IMR-90 (cell line): ENCODE measurements at regions not wholly inside any gene's neighbourhood (a gene's known extent, or its start where the extent isn't known, plus 50 kb on each side); places are given as distances from the start of the nearest gene placed in this dataset.

Experiments used
- ATAC-seq: fragments of 200-7000 bp; cut with Tn5 transposase; 2 replicates; pipeline ENCODE4 v1.9.1; 2020; ENCODE audit warnings: low read depth, mild to moderate bottlenecking, moderate library complexity
- BruUV-seq: library from RNA; stranded (reverse); fragments of 400-500 nt; replicated peaks from 2 replicates; lab custom pipeline; 2021; lab: Mats Ljungman, UMichigan
- CTCF ChIA-PET: fragments of 300-600 bp; formaldehyde crosslinking; extraction: SDS; loops from one replicate; lab custom pipeline; 2021; ENCODE audit warnings: antibody characterized with exemption; lab: Yijun Ruan, JAX
- POLR2A ChIA-PET: fragments of 300-600 bp; sonication (Branson Sonifier 250); formaldehyde crosslinking; loops from one replicate; lab custom pipeline; 2022; ENCODE audit warnings: antibody characterized with exemption; ENCODE audit not compliant: unreplicated experiment; lab: Charles Lee
- DNase-seq: peaks from one replicate; pipeline ENCODE4 v3.0.0; 2013
- H2AFZ ChIP-seq: replicated peaks from 2 replicates; pipeline ENCODE3; 2013; ENCODE audit warnings: low read length, mild to moderate bottlenecking; ENCODE audit not compliant: poor library complexity
- H2AK5ac ChIP-seq: 2 replicates; pipeline ENCODE4 v1.6.1; 2013; ENCODE audit warnings: low read depth, low read length, inconsistent platforms
- H2AK9ac ChIP-seq: replicated peaks from 2 replicates; pipeline ENCODE3; 2013; ENCODE audit warnings: mild to moderate bottlenecking, low read depth, low read length, moderate library complexity; ENCODE audit not compliant: poor library complexity
- H2BK120ac ChIP-seq: 2 replicates; pipeline ENCODE4 v1.6.1; 2013; ENCODE audit warnings: low read depth, low read length, inconsistent platforms
- H2BK15ac ChIP-seq: 3 replicates; pipeline ENCODE4 v1.6.1; 2013; ENCODE audit warnings: low read depth, low read length, inconsistent platforms
- H2BK20ac ChIP-seq: 2 replicates; pipeline ENCODE4 v1.6.1; 2013; ENCODE audit warnings: low read depth, mild to moderate bottlenecking, inconsistent platforms, low read length, moderate library complexity
- H2BK5ac ChIP-seq: 2 replicates; pipeline ENCODE4 v1.6.1; 2013; ENCODE audit warnings: mild to moderate bottlenecking, low read depth, low read length, inconsistent platforms; ENCODE audit not compliant: poor library complexity, severe bottlenecking
- H3K14ac ChIP-seq: replicated peaks from 2 replicates; pipeline ENCODE4 v1.6.1; 2013; ENCODE audit warnings: low read depth, low read length, inconsistent platforms
- H3K18ac ChIP-seq: 2 replicates; pipeline ENCODE4 v1.6.1; 2013; ENCODE audit warnings: low read depth, low read length, control low read depth
- H3K23ac ChIP-seq: 2 replicates; pipeline ENCODE4 v1.6.1; 2013; ENCODE audit warnings: low read depth, low read length, inconsistent platforms
- H3K27ac ChIP-seq: 2 replicates; pipeline ENCODE4 v1.5.1; 2013; ENCODE audit warnings: mild to moderate bottlenecking, control low read depth, low read length; ENCODE audit not compliant: insufficient read depth
- H3K27me3 ChIP-seq: 2 replicates; pipeline ENCODE4 v1.6.1; 2013; ENCODE audit warnings: low read length; ENCODE audit not compliant: control insufficient read depth, insufficient read depth
- H3K36me3 ChIP-seq: 2 replicates; pipeline ENCODE4 v1.6.1; 2013; ENCODE audit warnings: low read length, mixed read lengths; ENCODE audit not compliant: control insufficient read depth, insufficient read depth
- H3K4ac ChIP-seq: 2 replicates; pipeline ENCODE4 v1.6.1; 2013; ENCODE audit warnings: low read depth, low read length, inconsistent platforms
- H3K4me1 ChIP-seq: 2 replicates; pipeline ENCODE4 v1.6.1; 2013; ENCODE audit warnings: low read length, mixed read lengths; ENCODE audit not compliant: control insufficient read depth, insufficient read depth
- H3K4me2 ChIP-seq: 2 replicates; pipeline ENCODE4 v1.6.1; 2013; ENCODE audit warnings: low read depth, mild to moderate bottlenecking, control low read depth, low read length, moderate library complexity
- H3K4me3 ChIP-seq: 2 replicates; pipeline ENCODE4 v1.5.1; 2013; ENCODE audit warnings: low read depth, mild to moderate bottlenecking, control low read depth, low read length, moderate library complexity; ENCODE audit not compliant: insufficient read depth
- H3K56ac ChIP-seq: 2 replicates; pipeline ENCODE4 v1.6.1; 2013; ENCODE audit warnings: low read length, inconsistent platforms; ENCODE audit not compliant: insufficient read depth; ENCODE audit errors: extremely low read depth
- H3K79me1 ChIP-seq, 2 experiments: 2 replicates each; pipeline ENCODE4 v1.6.1; 2013; ENCODE audit warnings: low read length in 2 of 2, inconsistent platforms in 1 of 2, low read depth in 1 of 2
- H3K9ac ChIP-seq: 2 replicates; pipeline ENCODE4 v1.6.1; 2013; ENCODE audit warnings: low read depth, low read length, control low read depth
- H3K9me1 ChIP-seq: 2 replicates; pipeline ENCODE4 v1.6.1; 2013; ENCODE audit warnings: low read length, inconsistent platforms; ENCODE audit not compliant: insufficient read depth
- H3K9me3 ChIP-seq: 2 replicates; pipeline ENCODE4 v1.6.1; 2013; ENCODE audit warnings: low read length; ENCODE audit not compliant: control insufficient read depth, insufficient read depth
- H4K20me1 ChIP-seq: 2 replicates; pipeline ENCODE4 v1.6.1; 2013; ENCODE audit warnings: low read length, inconsistent platforms; ENCODE audit not compliant: insufficient read depth
- H4K5ac ChIP-seq: 2 replicates; pipeline ENCODE4 v1.6.1; 2013; ENCODE audit warnings: mild to moderate bottlenecking, low read depth, low read length, control low read depth
- H4K8ac ChIP-seq, 2 experiments: 2 replicates each; pipeline ENCODE4 v1.6.1; 2013; ENCODE audit warnings: low read depth in 2 of 2, low read length in 2 of 2, control low read depth in 1 of 2, inconsistent platforms in 1 of 2
- H4K91ac ChIP-seq: 2 replicates; pipeline ENCODE4 v1.6.1; 2013; ENCODE audit warnings: low read depth, low read length, inconsistent platforms; ENCODE audit not compliant: insufficient read depth
- CHD1 ChIP-seq: IDR thresholded peaks from 2 replicates; pipeline ENCODE4 v1.6.1; 2012; ENCODE audit warnings: low read depth, low read length, improper control_type of control experiment
- MAZ ChIP-seq: IDR thresholded peaks from 2 replicates; pipeline ENCODE4 v1.6.1; 2012; ENCODE audit warnings: low read depth, mild to moderate bottlenecking, low read length, improper control_type of control experiment, moderate library complexity, borderline replicate concordance
- POLR2A ChIP-seq: IDR thresholded peaks from 2 replicates; pipeline ENCODE4 v1.6.1; 2012; ENCODE audit warnings: mild to moderate bottlenecking, low read depth, low read length
- WGBS, 2 experiments: methylation state at CpG; one replicate each; pipeline versions ENCODE4 v1.1.5 to v1.1.7; 2013; ENCODE audit warnings: missing lambda C conversion rate in 2 of 2; ENCODE audit not compliant: insufficient read length in 1 of 2; ENCODE audit errors: extremely low coverage in 2 of 2; 5-methylcytosine and 5-hydroxymethylcytosine counted together
- dilution Hi-C: fragments of 300-500 bp; cut with HindIII; formaldehyde crosslinking; loops from one replicate; pipeline ENCODE4 v1.14.3; 2018; ENCODE audit warnings: low sequenced_read_pairs; ENCODE audit not compliant: unreplicated experiment
- in situ Hi-C: fragments of 300-500 bp; cut with MboI; formaldehyde crosslinking; loops from 3 replicates; pipeline ENCODE4 v1.14.3; 2019; ENCODE audit warnings: low sequenced_read_pairs, inconsistent platforms, mixed read lengths
- intact Hi-C: fragments of 100-400 bp; cut with micrococcal nuclease; formaldehyde crosslinking; loops from 2 replicates; pipeline ENCODE4 v1.10.0; 2022

DNA sequence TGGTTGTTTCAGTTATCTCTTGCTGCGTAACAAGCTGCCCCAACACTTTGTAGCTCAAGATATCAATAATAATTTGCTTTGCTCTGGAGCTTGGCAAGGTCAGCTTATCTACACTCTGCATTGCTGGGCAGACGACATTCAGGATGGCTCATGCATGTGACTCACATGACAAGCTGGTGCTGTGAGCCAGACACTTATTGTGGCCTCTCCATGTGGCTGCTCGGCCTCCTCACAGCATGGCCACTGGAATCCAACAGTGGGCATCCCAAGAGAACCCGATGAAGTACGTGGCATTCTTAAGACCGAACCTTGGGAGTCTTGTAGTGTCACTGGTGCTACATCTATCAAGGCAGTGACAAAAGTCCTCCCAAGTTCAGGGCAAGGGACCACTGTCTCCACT lies 94.2 kb upstream of the MVB12B start:
- no peak overlapping the region for H3K14ac ChIP-seq
- H3K9me1 ChIP-seq = no peaks in the 10 kb centered on the region
- no peak overlapping the region for H2BK20ac ChIP-seq
- no peak overlapping the region for H4K5ac ChIP-seq
- H2AK5ac ChIP-seq = no peak overlapping the region
- no peak overlapping the region for H2AK9ac ChIP-seq
- ChIA-PET CTCF (no interaction called here), POLR2A (no interaction called here)
- no peaks in the 10 kb centered on the region for H3K36me3 ChIP-seq
- in situ Hi-C loops (loop anchor here (25.0 kb wide), 1 partner anchor 670 kb away; no protein-coding TSS in a partner anchor), dilution Hi-C loops (no loop called here), intact Hi-C loops (no loop called here)
- H2BK120ac ChIP-seq = no peak overlapping the region
- H3K18ac ChIP-seq = no peak overlapping the region
- WGBS, 2 experiments = no CpG with 5 or more reads among the region's 6 CpGs
- H4K91ac ChIP-seq = no peak overlapping the region
- H3K56ac ChIP-seq = no peak overlapping the region
- H2BK15ac ChIP-seq = no peak overlapping the region
- peaks cover 35% of the 10 kb centered on the region for H3K27me3 ChIP-seq
- no peak overlapping the region for H3K9ac ChIP-seq
- DNase-seq (no peak), ATAC-seq (no peak)
- H3K4me1 ChIP-seq = no peaks in the 10 kb centered on the region
- no peak overlapping the region for H2BK5ac ChIP-seq
- H3K27ac ChIP-seq = no peak overlapping the region
- H2AFZ ChIP-seq = no peak overlapping the region
- H4K20me1 ChIP-seq = no peaks in the 10 kb centered on the region
- H3K23ac ChIP-seq = no peak overlapping the region
- H4K8ac ChIP-seq = no peak overlapping the region
- no peak overlapping the region for H3K4me2 ChIP-seq
- H3K9me3 ChIP-seq = no peaks in the 10 kb centered on the region
- no peak overlapping the region for H3K4ac ChIP-seq
- no TSS peak for BruUV-seq
- no peak for TF ChIP-seq MAZ
- TF ChIP-seq CHD1 = no peak
- TF ChIP-seq POLR2A = no peak
- H3K79me1 ChIP-seq = no peaks in the 10 kb centered on the region
- no peak overlapping the region for H3K4me3 ChIP-seq
